ENCODE measurements at regions not wholly inside any gene's neighbourhood (a gene's known extent, or its start where the extent isn't known, plus 50 kb on each side); places are given as distances from the start of the nearest gene placed in this dataset.
"Not testable (repeated sequence)": the region's sequence is repeated elsewhere in the genome, so short reads cannot be mapped to it uniquely, and the experiment has no call there.

GRCh38 chr11:81365496-81365895 is 1368.2 kb downstream of the FAM181B start:
- no peak for DNase-seq

GRCh38 chr11:81359476-81359875 is 1374.2 kb downstream of the FAM181B start:
- DNase-seq, result no peak

- no peak for DNase-seq
Observed at GRCh38 chr11:81345609-81346008, 1388.1 kb downstream of the FAM181B start.

GRCh38 chr11:81342966-81343365 is 1390.7 kb downstream of the FAM181B start:
- no peak for DNase-seq

GRCh38 chr11:81340225-81340624 is 1393.4 kb downstream of the FAM181B start:
- DNase-seq, result no peak

- DNase-seq, result no peak
Observed at GRCh38 chr11:81339521-81339920, 1394.1 kb downstream of the FAM181B start.

GRCh38 chr11:81337756-81338155 is 1395.9 kb downstream of the FAM181B start:
- DNase-seq, result no peak

- no peak for DNase-seq
Observed at GRCh38 chr11:81332276-81332675, 1401.4 kb downstream of the FAM181B start.

- DNase-seq, result no peak
Observed at GRCh38 chr11:81331611-81332235, 1401.9 kb downstream of the FAM181B start.

GRCh38 chr11:81331088-81331487 is 1402.6 kb downstream of the FAM181B start:
- no peak for DNase-seq

GRCh38 chr11:81303038-81303664 is 1430.5 kb downstream of the FAM181B start:
- DNase-seq, result no peak

- DNase-seq, result no peak
Observed at GRCh38 chr11:81301166-81301830, 1432.4 kb downstream of the FAM181B start.

- no peak for DNase-seq
Observed at GRCh38 chr11:81286959-81287358, 1446.7 kb downstream of the FAM181B start.

- DNase-seq, result no peak
Observed at GRCh38 chr11:81286550-81286949, 1447.1 kb downstream of the FAM181B start.

- DNase-seq, result not testable (repeated sequence)
Observed at GRCh38 chr11:81280228-81280627, 1453.4 kb downstream of the FAM181B start.

- DNase-seq, result no peak
Observed at GRCh38 chr11:81278991-81279390, 1454.7 kb downstream of the FAM181B start.

- DNase-seq, result no peak
Observed at GRCh38 chr11:81270686-81271085, 1463.0 kb downstream of the FAM181B start.

- DNase-seq, result no peak
Observed at GRCh38 chr11:81267246-81267645, 1466.4 kb downstream of the FAM181B start.

- no peak for DNase-seq
Observed at GRCh38 chr11:81259471-81259870, 1474.2 kb downstream of the FAM181B start.

GRCh38 chr11:81255895-81256294 is 1477.8 kb downstream of the FAM181B start:
- no peak for DNase-seq

- DNase-seq, result no peak
Observed at GRCh38 chr11:81253244-81253643, 1480.4 kb downstream of the FAM181B start.

- DNase-seq, result no peak
Observed at GRCh38 chr11:81246941-81247340, 1486.7 kb downstream of the FAM181B start.

- DNase-seq, result no peak
Observed at GRCh38 chr11:81245791-81246190, 1487.9 kb downstream of the FAM181B start.

GRCh38 chr11:81241672-81242275 is 1491.9 kb downstream of the FAM181B start:
- DNase-seq, result no peak

Measured in NCI-H2171 treated with DMSO at 0.1 percent for 48 hours (cell line).